Ectodermal cell (in vitro differentiated cells): ENCODE measurements at regions not wholly inside any gene's neighbourhood (a gene's known extent, or its start where the extent isn't known, plus 50 kb on each side); places are given as distances from the start of the nearest gene placed in this dataset.

Source experiments
- H3K27ac ChIP-seq: 2 replicates; pipeline ENCODE4 v1.7.0; 2013; ENCODE audit warnings: mild to moderate bottlenecking, low read depth, low read length; ENCODE audit not compliant: insufficient read depth, poor library complexity, severe bottlenecking
- H3K27me3 ChIP-seq: 2 replicates; pipeline ENCODE4 v1.7.0; 2013; ENCODE audit warnings: mild to moderate bottlenecking, low read length; ENCODE audit not compliant: insufficient read depth, control insufficient read depth, poor library complexity, severe bottlenecking
- H3K36me3 ChIP-seq: one replicate; pipeline ENCODE4 v1.7.0; 2013; ENCODE audit warnings: low read length; ENCODE audit not compliant: control insufficient read depth, insufficient read depth
- H3K4me1 ChIP-seq: one replicate; pipeline ENCODE4 v1.7.0; 2013; ENCODE audit warnings: low read length; ENCODE audit not compliant: control insufficient read depth, insufficient read depth
- H3K4me3 ChIP-seq: 2 replicates; pipeline ENCODE4 v1.7.0; 2013; ENCODE audit warnings: low read depth, low read length, control low read depth; ENCODE audit not compliant: insufficient read depth
- H3K9me3 ChIP-seq: 2 replicates; pipeline ENCODE4 v1.7.0; 2013; ENCODE audit warnings: mild to moderate bottlenecking, low read length, moderate library complexity; ENCODE audit not compliant: control insufficient read depth
- WGBS, 2 experiments: methylation state at CpG; one replicate each; pipeline ENCODE4 v1.1.7; 2013; ENCODE audit warnings: missing lambda C conversion rate in 2 of 2; 5-methylcytosine and 5-hydroxymethylcytosine counted together

- no peaks in the 10 kb centered on the region for H3K36me3 ChIP-seq
- H3K4me3 ChIP-seq, result no peak overlapping the region
- 98 to 100% methylated on average over 2 of the region's 2 CpGs for WGBS, 2 experiments
- H3K4me1 ChIP-seq, result no peaks in the 10 kb centered on the region
- H3K27me3 ChIP-seq, result no peaks in the 10 kb centered on the region
- no peak overlapping the region for H3K27ac ChIP-seq
- H3K9me3 ChIP-seq, result no peaks in the 10 kb centered on the region
Measured at GRCh38 chr2:180368881-180369280, 361.8 kb upstream of the CWC22 start.

- no peaks in the 10 kb centered on the region for H3K9me3 ChIP-seq
Measured at GRCh38 chr2:180367815-180368214, 360.7 kb upstream of the CWC22 start.

GRCh38 chr2:180366481-180366880, 359.4 kb upstream of the CWC22 start:
- Histone ChIP-seq H3K27ac (no peak overlapping the region), H3K4me3 (no peak overlapping the region), H3K36me3 (no peaks in the 10 kb centered on the region), H3K4me1 (no peaks in the 10 kb centered on the region), H3K27me3 (no peaks in the 10 kb centered on the region), H3K9me3 (no peaks in the 10 kb centered on the region)

More at GRCh38 chr2:180367815-180368214, 360.7 kb upstream of the CWC22 start:
- Histone ChIP-seq H3K27me3 (no peaks in the 10 kb centered on the region), H3K4me1 (no peaks in the 10 kb centered on the region), H3K4me3 (no peak overlapping the region), H3K36me3 (no peaks in the 10 kb centered on the region), H3K27ac (no peak overlapping the region)

DNA sequence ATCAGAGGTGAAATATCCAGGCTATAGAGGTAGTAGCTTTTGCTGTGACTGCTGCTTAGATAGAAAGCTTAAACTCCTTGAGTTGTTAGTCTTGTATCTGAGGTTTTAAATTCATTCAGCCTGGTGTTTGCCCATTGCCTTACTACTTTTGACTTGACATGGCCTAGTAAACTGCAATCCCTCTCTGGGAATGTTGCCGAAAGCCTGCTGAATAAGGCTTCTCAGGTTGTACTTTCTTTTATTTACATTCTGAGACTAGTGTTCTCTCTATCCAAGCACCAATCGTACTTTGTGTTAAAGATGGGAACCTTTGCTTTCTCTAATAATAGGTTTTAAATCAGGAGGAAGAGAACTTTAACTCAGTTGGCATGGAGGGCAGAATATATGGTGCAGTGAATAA, 357.6 kb upstream of the CWC22 start:
- no peak overlapping the region for H3K4me3 ChIP-seq
- no peaks in the 10 kb centered on the region for H3K4me1 ChIP-seq
- no peaks in the 10 kb centered on the region for H3K27me3 ChIP-seq
- no peaks in the 10 kb centered on the region for H3K9me3 ChIP-seq
- no peaks in the 10 kb centered on the region for H3K36me3 ChIP-seq
- H3K27ac ChIP-seq, result no peak overlapping the region
- WGBS, 2 experiments, result 95 to 100% methylated on average over 1 to 2 of the region's 2 CpGs

GRCh38 chr2:180360283-180360618, 353.2 kb upstream of the CWC22 start:
- H3K27me3 ChIP-seq, result no peaks in the 10 kb centered on the region
- H3K27ac ChIP-seq, result no peak overlapping the region
- no peaks in the 10 kb centered on the region for H3K9me3 ChIP-seq
- no peaks in the 10 kb centered on the region for H3K36me3 ChIP-seq
- no peaks in the 10 kb centered on the region for H3K4me1 ChIP-seq
- H3K4me3 ChIP-seq, result no peak overlapping the region
- WGBS, 2 experiments, result 91% methylated on average over 1 to 2 of the region's 2 CpGs

DNA sequence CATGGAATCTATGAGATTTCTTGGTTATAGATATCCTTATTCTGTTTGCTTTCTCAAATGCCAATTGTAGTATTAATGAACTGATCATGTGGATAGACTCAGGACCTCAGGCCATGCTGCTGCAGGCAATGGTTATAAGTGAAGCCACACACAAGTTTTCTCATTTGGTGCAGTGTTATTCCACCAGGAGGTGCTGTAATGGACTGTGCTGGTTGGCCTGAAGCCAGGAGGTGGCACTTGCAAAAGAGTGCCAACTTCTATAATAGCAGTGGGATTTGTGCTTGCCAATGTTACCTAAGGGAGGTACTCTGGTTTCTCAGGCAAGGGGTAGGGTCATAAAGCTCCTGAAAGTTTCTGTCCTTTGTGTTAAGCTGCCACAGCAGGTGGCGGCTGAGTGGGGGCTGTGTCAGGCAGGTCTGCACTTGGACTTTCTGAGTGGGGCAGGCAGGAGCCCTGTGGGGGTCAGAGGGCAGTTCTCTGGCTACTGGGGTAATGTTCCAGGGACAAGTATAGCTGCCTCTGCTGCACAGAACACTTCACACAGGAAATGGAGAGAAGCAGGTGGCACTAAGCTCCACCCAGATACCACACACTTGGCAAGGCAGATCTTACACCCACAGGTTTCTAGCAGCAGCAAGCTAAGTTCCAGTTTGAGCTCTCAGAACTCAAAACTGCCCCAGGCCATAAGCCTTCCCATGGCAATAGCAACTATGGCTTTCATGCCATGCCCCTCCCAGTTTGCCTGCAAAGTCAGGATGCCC, 352.6 kb upstream of the CWC22 start:
- Histone ChIP-seq H3K36me3 (no peaks in the 10 kb centered on the region), H3K9me3 (no peaks in the 10 kb centered on the region), H3K4me1 (no peaks in the 10 kb centered on the region), H3K27ac (no peak overlapping the region), H3K27me3 (no peaks in the 10 kb centered on the region), H3K4me3 (no peak overlapping the region)
- 89 to 93% methylated on average over 1 of the region's 1 CpG for WGBS, 2 experiments

DNA sequence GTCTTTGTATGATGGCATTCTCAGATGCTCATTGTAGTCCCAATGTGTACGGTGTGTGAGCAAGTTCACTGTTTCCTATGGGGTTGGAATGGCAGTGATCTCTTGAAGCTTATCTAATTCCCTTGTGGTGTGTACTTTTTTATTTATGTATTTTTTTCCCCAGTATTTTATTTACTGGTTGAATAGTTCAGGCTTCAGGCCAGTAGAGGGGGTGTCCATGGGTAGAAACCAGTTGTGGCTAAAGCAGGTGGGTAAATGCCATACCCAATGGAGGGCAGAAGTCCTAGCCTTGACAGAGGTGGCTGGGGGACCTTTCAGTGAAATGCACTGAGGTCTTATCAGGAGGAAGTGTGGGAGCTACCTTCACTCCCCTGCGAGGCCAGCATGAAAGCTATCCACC, 351.4 kb upstream of the CWC22 start:
- Histone ChIP-seq H3K27ac (no peak overlapping the region), H3K4me1 (no peaks in the 10 kb centered on the region), H3K9me3 (no peaks in the 10 kb centered on the region), H3K36me3 (no peaks in the 10 kb centered on the region), H3K27me3 (no peaks in the 10 kb centered on the region), H3K4me3 (no peak overlapping the region)
- WGBS, 2 experiments, result 95 to 100% methylated on average over 2 of the region's 2 CpGs

GRCh38 chr2:180356676-180357075, 349.6 kb upstream of the CWC22 start:
- Histone ChIP-seq H3K27ac (no peak overlapping the region), H3K36me3 (no peaks in the 10 kb centered on the region), H3K4me1 (no peaks in the 10 kb centered on the region), H3K27me3 (no peaks in the 10 kb centered on the region), H3K4me3 (no peak overlapping the region), H3K9me3 (no peaks in the 10 kb centered on the region)

DNA sequence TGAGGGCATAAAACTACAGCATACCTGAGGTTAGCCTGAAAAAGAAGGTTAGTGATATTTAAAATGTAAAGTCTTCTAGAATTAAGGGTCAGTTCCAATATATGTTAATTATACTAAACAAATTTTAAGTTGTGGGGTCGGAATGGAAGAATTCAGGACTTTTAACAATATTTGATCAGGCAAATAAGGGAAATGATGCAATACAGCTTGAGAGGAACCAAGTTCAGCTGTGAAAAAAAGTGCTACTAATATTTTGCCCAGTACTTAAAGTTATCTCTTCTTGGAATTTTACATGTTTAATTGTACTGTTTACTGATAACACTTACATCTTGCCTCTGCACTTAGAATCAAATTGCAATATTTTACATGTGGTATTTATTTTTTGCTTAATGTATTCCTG, 345.5 kb upstream of the CWC22 start:
- no peak overlapping the region for H3K4me3 ChIP-seq
- 56 to 57% methylated on average over 1 of the region's 1 CpG for WGBS, 2 experiments
- no peaks in the 10 kb centered on the region for H3K4me1 ChIP-seq
- H3K9me3 ChIP-seq, result no peaks in the 10 kb centered on the region
- H3K27me3 ChIP-seq, result no peaks in the 10 kb centered on the region
- H3K27ac ChIP-seq, result no peak overlapping the region
- H3K36me3 ChIP-seq, result no peaks in the 10 kb centered on the region

DNA sequence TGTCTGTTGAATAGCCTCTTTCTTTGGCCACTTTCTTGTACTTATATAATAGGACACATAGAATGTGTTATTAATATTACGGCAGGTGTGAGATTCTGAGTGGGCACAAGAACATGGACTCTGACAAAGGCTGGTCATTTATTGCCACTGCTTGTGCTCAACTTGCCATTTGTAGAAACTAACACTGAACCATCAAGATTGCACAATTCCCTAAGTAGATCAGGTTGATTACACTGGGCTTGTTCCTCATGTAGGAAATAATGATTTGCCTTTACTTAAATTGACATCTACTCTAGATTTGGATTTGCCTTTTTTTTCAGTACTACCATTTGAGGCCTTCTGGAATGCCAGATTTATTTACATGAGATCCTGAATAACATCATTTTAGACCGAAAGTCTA, 342.7 kb upstream of the CWC22 start:
- H3K4me1 ChIP-seq, result no peaks in the 10 kb centered on the region
- no peak overlapping the region for H3K27ac ChIP-seq
- no peaks in the 10 kb centered on the region for H3K27me3 ChIP-seq
- no peaks in the 10 kb centered on the region for H3K36me3 ChIP-seq
- 86 to 100% methylated on average over 1 to 2 of the region's 2 CpGs for WGBS, 2 experiments
- no peaks in the 10 kb centered on the region for H3K9me3 ChIP-seq
- H3K4me3 ChIP-seq, result no peak overlapping the region
